ENCODE measurements at regions not wholly inside any gene's neighbourhood (a gene's known extent, or its start where the extent isn't known, plus 50 kb on each side); places are given as distances from the start of the nearest gene placed in this dataset.
"Not testable (repeated sequence)": the region's sequence is repeated elsewhere in the genome, so short reads cannot be mapped to it uniquely, and the experiment has no call there.

DNA sequence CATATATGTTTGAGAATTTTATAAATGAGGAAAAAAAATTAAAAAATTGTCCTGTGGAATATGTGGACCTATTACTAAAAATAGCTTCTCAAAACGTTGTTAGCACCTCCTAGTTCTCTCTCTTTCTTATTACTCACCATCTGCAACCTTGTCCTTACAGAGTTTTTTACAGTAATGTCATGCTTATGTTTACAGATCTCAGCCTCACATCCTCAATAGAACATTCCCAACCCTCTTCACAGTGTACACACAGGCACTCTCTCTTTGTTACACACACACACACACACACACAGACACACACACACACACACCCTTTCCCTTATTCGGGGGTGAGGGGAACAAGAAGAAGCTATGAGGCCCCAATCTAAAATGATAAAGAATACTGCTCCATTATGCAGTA, 197.7 kb downstream of the SLITRK6 start:
- DNase-seq (ENCODE audit: low read depth): no peak

DNA sequence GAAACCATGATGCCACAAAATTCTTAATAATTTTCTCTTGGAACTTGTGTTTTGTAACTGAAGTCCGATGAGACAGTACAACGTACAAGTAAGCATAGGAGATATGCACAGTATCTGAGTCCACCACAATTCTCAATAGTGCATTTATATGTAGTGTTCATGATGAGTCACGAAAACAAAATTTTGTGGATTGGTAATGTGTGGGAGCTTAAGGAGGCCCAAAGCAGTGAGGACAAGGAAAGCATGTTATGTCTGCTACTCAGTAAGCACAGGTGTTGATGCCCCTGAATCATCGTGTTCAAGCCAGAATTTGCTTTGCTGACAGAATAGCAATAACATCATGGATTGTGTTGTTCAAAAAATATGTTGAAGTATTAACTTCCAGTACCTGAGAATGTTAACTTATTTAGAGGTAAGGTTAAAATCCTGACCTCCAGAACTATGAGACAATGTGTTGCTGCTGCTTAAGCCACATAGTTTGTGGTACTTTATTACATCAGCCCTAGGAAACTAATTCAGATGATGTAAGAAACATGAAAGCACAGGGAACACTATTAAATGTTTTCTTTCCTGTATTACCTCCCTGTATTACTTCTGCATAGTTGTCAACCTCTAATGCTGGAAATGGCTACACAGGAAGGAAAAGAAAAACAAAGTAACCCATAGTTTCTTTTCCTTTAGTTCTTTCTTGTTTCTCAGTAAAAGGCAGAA, 201.3 kb downstream of the SLITRK6 start:
- DNase-seq (ENCODE audit: low read depth): no peak

DNA sequence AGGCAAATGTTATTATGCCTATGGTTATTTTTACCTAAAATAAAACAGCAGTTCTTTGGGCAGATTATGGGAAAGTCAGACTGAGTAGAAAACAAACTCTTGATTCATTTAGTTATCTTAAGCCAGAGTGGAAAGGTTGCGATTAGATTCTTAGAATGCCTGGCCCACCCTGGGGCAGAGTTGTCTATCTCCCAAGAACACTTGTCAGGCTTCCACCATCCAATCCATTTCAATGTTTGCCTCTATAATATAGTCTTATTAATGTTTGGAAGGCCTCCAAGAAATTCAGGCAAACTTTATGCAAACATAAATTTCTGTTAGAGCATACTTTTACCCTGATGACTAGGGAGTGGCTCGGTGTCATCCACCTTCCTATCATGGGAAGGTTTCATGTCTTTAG, 207.0 kb downstream of the SLITRK6 start:
- no peak for DNase-seq (ENCODE audit: low read depth)

DNA sequence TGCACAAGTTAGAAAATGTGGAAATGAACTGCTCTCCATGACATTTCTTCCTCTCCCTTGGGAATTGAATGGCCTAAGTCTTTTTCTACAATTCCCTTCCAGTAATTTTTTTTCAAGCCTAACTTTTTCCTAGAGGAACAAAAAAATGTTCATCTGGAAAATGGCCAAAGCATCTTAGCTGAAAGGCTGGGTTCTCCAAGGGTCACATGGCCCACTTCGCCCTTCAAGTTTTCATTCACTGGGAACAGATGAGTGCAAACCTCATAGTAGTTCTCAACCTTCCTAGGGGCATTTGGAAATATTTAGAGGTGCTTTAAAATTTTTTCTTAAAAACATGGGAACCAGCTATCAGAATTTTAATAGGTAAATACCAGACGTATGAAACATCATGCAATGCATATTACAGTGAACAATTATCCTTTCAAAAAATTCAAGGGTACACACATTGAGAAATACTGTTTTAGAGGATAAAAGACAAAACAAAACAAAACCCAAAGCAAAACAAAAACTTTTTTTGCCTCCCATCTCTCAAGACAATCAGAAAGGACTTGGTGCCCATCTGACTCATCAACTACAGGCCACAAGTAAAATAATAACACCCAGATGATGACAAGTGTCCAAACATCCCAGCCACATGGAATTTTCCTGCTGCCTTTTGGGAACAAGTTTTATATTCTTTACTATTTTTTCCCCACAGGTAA, 208.8 kb downstream of the SLITRK6 start:
- no peak for DNase-seq (ENCODE audit: low read depth)

DNA sequence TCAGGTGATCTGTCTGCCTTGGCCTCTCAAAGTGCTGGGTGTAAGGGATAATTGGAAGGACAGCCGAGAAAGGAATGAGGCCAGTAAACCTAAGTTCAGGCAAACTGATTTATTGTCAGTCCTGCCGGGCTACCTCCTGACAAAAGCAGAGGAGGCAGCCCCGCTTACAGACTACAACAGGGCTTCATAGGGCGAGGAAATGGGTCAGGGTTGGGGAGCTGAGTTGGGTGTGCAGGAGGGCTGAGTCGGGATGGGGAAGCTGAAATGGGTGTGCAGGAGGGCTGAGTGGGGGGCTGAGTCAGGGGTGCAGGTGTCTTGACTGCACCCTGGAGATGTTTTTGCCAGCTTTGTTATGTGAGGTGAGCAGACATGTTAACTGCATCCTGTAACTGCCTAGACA, 210.2 kb downstream of the SLITRK6 start:
- no peak for DNase-seq (ENCODE audit: low read depth)

DNA sequence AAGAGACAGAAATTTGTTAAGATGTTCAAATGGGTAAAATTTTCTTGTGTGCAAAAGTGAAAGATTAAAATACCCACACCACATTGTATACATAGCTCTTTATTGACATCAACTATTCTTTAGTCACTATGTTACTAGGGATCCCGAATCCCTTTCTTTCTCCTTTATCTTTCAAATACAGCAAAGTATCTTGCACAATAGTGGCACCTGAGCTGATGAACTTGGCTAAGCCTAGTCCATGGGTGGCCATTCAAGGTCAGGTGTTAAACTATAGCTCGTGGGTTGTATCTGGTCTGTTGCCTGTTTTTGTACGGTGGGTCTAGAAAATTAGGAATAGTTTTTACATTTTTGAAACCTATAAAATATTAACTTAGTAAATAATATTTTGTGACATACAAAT, 210.9 kb downstream of the SLITRK6 start:
- no peak for DNase-seq (ENCODE audit: low read depth)

DNA sequence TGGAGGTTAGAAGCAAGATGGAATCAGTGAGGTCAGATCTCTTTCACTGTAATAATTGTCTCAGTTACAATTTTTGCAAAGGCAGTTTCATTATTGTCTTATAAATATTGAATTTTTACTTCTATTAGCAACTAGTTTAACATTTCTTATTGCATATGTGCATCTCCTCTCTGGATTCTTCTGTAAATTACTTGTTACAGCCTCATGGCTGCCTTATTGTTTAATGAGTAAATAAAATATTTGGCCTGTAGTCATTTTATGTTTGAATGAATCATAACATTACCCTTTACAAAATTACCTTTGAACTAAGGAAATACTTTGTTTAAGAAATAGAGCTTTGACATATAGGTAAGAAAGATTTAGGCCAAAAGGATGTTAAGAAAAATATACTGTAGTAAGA, 212.4 kb downstream of the SLITRK6 start:
- DNase-seq (ENCODE audit: low read depth): no peak

DNA sequence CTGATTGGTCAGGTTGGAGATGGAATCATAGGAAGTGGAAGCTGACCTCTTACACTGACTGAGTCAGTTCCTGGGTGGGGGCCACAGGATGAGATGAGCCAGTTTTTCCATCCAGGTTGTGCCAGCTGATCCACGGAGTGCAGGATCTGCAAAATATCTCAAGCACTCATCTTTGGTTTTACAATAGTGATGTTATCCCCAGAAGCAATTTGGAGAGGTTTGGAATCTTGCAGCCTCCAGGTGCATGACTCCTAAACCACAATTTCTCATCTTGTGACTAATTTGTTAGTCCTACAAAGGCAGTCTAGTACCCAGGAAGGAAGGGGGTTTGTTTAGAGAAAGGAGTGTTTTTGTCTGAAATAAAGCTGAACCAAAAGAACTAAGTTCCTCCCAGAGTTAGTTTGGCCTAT, 212.8 kb downstream of the SLITRK6 start:
- no peak for DNase-seq (ENCODE audit: low read depth)

DNA sequence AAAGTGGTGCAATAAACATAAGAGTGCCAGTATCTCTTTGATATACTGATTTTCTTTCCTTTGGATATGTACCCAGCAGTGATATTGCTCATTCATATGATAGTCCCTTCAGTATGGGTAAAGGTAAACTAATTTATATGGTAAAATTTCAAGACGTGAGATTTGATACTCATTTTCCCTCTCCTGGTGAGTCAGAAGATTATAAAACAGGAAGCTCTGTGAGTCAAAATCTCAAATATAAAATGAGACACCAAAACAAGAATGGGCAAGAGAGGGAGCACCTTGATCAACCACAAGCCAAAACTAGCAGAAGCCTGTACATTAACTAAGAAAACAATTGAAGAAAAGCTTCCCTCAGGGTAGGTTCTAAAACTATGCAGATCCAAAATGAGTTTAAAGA, 216.3 kb downstream of the SLITRK6 start:
- no peak for DNase-seq (ENCODE audit: low read depth)

DNA sequence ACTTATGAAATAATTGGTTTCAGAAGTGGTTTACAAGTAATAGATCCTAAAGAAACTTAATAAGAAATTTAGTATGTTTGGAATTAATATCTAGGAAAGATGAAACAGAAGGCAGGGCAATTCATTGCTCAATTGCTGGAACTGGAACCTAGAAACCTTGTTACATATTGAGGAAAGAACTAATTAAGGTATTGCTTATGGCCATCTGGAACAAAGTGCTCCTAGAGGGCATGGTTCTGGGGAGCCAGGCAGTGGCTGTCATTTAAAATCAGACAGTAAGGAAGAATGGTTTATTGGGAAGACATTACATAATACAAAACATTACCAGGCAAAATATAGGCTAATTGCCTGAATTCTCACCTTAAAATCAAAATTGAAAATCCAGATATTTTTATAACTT, 224.1 kb downstream of the SLITRK6 start:
- DNase-seq (ENCODE audit: low read depth): no peak

DNA sequence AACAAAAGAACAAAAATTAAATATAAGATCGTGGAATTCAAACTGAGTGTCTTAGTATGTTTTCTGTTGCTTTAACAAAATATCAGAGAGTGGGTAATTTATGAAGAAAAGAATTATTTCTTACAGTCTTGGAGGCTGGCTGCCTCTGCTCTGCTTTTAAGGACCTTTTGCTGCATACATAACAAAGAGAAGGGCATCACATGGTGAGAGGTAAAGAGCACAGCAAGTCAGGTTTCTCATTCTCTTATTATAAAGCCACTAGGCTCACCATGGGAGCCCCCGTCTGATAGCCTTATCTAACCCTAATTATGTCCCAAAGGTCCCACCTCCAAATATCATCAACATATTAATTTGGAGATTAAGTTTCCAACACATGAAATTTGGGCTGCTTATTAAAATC, 231.3 kb downstream of the SLITRK6 start:
- no peak for DNase-seq (ENCODE audit: low read depth)

DNA sequence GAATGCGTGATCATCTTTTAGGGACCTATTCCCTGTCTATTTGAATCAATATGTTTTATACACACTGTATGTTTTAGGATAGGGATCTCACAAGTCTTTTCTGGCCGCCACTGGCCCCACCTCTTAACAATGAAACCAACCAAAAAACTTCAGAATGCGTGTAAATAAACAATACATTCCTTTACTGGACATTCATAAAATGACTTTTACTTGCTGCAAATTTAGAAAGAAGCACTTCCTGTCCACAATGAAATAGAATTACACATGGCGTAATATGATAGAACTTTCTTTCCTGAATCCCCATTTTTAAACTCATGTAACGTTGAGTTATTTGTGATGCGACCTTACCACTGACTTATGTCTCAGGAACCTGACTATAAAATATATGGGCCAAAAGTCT, 233.6 kb downstream of the SLITRK6 start:
- DNase-seq (ENCODE audit: low read depth): no peak

DNA sequence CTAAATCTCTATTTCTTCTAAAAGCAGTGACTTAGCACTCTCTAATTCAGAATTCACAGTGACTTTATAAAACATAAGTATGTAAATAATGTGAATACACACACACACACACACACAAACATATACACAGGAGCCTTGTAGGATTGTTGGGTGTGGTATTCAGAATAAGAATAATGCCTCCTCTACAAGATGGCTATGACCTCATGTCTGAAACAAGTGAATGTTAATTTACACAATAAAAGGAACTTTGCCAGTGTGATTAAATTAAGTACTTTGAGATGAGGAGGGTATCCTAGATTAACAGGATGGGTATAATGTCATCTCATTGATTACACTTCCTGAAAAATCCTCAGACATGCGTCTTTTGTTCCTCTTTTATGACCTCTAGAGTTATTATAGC, 234.6 kb downstream of the SLITRK6 start:
- no peak for DNase-seq (ENCODE audit: low read depth)

DNA sequence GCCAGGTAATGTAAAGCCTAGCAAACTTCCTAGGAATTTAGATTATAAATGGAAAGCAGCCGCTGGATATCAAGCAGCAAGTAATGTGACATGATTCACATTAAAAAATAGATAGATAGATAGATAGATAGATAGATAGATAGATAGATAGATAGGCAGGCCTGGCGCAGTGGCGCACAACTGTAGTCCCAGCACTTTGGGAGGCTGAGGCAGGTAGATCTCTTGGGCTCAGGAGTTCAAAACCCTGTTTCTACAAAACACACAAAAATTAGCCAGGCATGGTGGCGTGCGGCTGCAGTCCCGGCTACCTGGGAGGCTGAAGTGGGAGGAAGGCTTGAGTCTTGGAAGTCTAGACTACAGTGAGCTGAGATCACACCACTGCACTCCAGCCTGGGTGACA, 236.9 kb downstream of the SLITRK6 start:
- DNase-seq (ENCODE audit: low read depth): no peak

DNA sequence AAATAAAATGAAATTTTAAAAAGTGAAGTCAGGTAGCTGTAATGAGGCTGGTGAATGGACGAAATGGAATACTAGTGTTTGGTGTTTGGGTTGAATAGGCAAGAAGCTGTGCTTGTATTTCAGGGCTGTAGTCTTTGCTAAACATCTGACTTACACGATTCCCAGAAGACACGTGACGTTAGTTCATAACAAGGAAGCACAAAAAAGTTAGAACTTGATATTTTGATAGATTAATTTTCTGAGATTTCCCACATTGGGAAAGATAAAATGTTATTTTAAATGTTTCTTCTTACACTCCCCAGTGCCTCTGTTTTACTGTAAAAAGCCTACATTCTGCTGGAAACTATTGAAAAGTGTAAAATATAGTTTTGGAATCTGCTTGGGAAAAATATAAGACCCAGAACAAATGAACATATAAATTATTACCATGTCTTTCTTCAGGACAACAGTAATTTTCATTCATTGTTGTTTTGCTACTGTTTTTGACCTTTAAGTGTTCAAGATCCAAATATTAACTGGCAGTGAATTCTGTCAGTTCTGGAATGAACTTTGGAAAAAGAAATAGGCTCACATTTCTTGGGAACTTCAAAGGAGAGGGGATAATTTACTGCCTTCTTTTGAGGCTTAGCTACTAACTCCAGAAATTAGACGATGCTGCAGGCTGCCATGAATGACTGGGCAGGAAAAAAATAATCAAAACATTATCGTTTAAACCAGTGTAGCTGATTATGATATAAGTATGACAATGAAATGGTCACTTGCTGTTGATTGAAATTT, 241.3 kb downstream of the SLITRK6 start:
- no peak for DNase-seq (ENCODE audit: low read depth)

DNA sequence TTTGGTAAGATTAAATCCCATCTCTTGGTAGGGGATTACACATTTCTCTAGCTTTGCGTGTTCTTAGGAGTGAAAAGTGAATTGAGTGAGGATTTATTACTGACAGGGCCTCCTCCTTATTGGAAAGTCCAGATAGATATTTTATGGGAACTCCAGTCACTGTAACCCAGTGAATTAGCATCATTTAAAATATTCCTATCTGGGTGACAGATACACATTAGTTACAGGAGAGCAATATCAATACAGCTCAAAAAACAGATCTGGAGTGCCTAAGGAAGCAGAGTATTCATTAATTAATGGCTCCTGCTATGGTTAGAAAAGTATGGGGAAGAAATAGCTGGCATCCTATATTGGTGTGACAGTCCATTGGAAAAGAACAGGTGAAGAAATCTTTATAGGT, 248.2 kb downstream of the SLITRK6 start:
- DNase-seq (ENCODE audit: low read depth): no peak

DNA sequence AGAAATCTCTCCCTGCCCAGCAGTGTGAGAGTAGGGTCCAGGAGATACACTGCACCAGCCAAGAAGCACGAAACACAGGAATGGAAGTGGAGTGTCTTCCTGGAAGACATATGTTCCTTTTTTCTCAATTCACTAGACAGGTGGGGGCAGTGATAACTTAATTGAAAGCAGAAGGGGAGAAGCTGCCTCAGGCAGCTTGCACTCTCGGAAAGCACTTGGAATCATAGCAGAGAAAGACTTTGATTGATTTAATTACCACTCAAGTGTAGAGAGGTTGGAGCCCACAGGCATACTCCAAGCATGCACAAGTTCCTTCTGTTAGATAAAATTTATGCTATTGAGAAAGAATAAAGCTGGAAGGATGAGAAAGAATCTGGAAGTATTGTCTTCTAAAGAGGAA, 249.4 kb downstream of the SLITRK6 start:
- no peak for DNase-seq (ENCODE audit: low read depth)

DNA sequence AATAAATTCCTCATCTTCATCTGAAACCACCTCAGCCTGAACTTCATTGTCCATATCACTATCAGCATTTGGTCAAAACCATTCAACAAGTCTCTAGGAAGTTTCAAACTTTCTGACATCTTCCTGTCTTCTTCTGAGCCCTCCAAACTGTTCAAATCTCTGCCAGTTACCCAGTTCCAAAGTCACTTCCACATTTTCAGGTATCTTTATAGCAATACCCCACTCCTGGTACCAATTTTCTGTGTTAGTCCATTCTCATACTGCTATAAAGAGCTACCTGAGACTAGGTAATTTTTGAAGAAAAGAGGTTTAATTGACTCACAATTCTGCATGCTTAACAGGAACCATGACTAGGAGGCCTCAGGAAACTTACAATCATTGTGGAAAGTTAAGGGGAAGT, 250.4 kb downstream of the SLITRK6 start:
- not testable (repeated sequence) for DNase-seq (ENCODE audit: low read depth)

DNA sequence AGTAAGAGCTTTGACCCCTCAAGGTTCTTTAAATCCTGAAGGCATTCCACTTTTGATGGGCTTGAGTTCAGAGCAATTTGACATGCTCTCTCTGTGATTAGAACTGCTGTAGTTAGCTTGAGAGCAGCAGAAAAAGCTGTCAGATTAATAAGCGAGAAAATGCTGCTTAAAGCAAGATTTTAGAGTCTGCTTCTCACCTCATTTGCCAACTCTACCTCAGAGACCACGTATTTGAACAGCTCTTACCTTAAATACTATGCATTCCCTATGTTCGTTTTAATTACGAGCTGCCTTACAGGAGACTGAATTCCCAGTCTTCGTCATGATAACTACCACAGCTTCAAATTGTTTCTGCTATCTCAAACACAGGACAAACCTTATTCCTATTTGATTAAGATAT, 253.4 kb downstream of the SLITRK6 start:
- no peak for DNase-seq (ENCODE audit: low read depth)

DNA sequence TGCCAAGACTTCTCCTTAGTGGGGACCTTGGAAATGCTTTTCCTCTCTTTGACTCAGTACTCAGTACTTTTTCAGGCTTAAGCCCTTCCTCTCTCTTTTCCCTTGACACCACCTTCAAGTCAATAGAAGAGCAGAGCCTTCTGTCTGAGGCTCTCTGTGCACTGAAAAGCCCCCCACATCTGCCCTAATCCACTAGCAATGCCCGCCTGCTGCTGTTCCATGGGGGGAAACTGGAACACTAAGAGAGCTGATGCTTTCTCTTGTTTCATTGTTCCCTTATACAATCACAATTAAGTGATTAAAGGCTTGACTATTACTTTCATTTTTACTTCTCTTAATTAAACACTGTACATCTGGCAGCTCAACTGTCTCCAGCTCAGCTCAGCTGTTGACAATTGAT, 254.5 kb downstream of the SLITRK6 start:
- no peak for DNase-seq (ENCODE audit: low read depth)

DNA sequence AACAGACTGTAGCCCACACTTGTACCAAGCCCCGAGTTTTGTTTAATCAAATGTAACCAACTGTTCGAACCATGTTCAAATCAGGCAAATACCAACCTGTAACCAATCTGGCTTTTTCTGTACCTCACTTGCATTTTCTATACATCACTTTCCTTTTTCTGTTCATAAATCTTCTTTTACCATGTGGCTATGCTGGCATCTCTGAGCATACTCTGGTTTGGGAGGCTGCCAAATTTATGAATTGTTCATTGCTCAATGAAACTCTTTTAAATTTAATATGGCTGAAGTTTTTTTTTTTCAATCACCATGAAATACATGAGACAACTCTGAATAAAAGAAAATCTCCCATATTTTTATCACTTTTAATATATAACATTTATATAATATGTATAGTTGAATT, 256.1 kb downstream of the SLITRK6 start:
- DNase-seq (ENCODE audit: low read depth): no peak

DNA sequence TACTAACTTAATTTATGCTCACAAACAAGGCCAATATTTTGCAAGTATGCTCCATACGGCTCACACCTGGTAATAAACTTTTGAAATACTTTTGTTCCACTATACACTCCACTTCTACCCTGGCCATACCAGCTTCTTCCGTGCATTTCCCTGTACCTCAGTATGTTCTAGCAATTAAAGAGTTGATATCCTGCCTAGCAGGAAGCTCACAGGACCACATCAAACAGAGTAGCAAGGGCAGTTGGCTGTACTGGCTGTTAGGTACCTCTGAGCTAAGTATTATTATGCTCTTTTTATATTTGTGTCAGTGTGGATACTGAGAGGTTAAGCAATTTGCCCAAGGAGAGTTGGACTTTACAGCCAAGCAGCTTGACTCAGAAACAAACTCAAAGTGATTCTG, 257.7 kb downstream of the SLITRK6 start:
- no peak for DNase-seq (ENCODE audit: low read depth)

DNA sequence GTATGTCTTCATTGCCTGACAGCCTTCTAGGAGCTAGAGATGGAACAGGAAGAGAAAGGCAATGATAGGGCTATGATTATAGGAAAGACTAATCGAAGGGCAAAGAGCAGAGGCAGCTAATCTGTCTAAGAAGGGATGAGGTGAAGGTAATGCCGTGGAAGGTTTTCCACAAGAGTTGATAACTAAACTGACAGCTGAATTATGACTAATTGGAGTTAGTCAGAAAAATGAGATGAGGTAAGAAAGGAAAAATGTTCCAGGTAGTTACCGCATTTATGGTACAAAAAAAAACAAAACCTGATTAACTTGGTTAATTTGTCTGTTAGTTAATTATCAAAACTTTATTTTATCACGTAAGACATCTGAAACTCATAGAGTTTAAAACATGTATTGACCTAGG, 260.3 kb downstream of the SLITRK6 start:
- no peak for DNase-seq (ENCODE audit: low read depth)
